ENCODE measurements at regions not wholly inside any gene's neighbourhood (a gene's known extent, or its start where the extent isn't known, plus 50 kb on each side); places are given as distances from the start of the nearest gene placed in this dataset.

- Histone ChIP-seq H3K4me1 (ENCODE audit: low read depth, poor library complexity, severe bottlenecking) (peaks cover 66% of the 10 kb centered on the region), H3K9ac (no peak overlapping the region), H4K20me1 (ENCODE audit: insufficient read depth) (0 out of 2 replicates have a peak, but pooled peaks cover 10% of the 10 kb centered on the region), H3K4me3 (IDR thresholded peaks at IDR 0.05; ENCODE audit: insufficient read depth, low read depth, low read length) (no peak overlapping the region), H3K36me3 (ENCODE audit: insufficient read depth) (no peaks in the 10 kb centered on the region), H3K79me2 (ENCODE audit: insufficient read depth, low read depth) (peaks cover 88% of the 10 kb centered on the region), H2AFZ (ENCODE audit: low read depth) (no peak overlapping the region), H3K27ac (no peak overlapping the region), H3K4me2 (no peak overlapping the region), H3K27me3 (ENCODE audit: insufficient read depth, low read depth) (no peaks in the 10 kb centered on the region)
- TF ChIP-seq CTCF (conservative IDR thresholded peaks at IDR 0.05; ENCODE audit: low read depth, low read length), result no peak
Measured at GRCh38 chr17:77428020-77428748, 287.4 kb downstream of the SEC14L1 start.

DNA sequence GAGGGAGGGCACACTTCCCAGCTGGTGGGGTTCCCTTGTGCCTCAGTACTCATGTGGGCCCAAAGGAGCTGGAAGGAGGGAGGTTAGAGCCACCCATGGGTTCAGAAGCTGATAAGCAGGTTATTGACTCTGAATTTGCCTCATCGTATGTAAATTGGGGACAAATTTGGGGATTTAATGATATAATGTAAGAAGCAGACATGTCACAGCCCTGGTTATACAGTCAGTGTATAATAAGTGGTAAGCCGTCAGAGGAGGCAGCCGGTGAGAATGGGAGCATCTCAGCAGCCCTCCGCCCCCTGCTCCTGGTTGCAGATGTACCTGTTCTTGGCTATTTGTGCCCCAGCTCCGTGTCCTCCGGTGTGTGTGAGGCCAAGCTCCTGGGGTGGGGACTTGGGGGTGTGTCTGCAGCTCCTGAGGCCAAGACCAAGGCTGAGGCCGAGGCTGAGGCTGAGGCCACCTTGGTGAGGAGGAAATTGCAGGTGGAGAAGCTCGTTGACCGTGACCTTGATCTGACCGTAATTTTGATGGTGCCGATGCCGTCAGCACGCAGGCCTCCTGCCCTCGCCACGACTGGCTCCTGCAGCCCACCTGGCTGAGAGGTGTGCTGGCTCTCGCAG, 288.1 kb downstream of the SEC14L1 start:
- Histone ChIP-seq H3K36me3 (ENCODE audit: insufficient read depth) (no peaks in the 10 kb centered on the region), H2AFZ (ENCODE audit: low read depth) (no peak overlapping the region), H3K9ac (no peak overlapping the region), H3K4me3 (IDR thresholded peaks at IDR 0.05; ENCODE audit: insufficient read depth, low read depth, low read length) (no peak overlapping the region), H3K4me1 (ENCODE audit: low read depth, poor library complexity, severe bottlenecking) (peaks cover 72% of the 10 kb centered on the region), H4K20me1 (ENCODE audit: insufficient read depth) (0 out of 2 replicates have a peak, but pooled peaks cover 10% of the 10 kb centered on the region), H3K79me2 (ENCODE audit: insufficient read depth, low read depth) (peaks cover 88% of the 10 kb centered on the region), H3K4me2 (no peak overlapping the region), H3K27ac (no peak overlapping the region), H3K27me3 (ENCODE audit: insufficient read depth, low read depth) (no peaks in the 10 kb centered on the region)
- TF ChIP-seq CTCF (conservative IDR thresholded peaks at IDR 0.05; ENCODE audit: low read depth, low read length), result no peak

- Histone ChIP-seq H3K36me3 (ENCODE audit: insufficient read depth) (no peaks in the 10 kb centered on the region), H3K4me3 (IDR thresholded peaks at IDR 0.05; ENCODE audit: insufficient read depth, low read depth, low read length) (no peak overlapping the region), H2AFZ (ENCODE audit: low read depth) (no peak overlapping the region), H3K27me3 (ENCODE audit: insufficient read depth, low read depth) (no peaks in the 10 kb centered on the region), H3K4me1 (ENCODE audit: low read depth, poor library complexity, severe bottlenecking) (peaks cover 77% of the 10 kb centered on the region), H3K4me2 (no peak overlapping the region; the same call in 1 of the 2 replicates), H4K20me1 (ENCODE audit: insufficient read depth) (0 out of 2 replicates have a peak, but pooled peaks cover 10% of the 10 kb centered on the region), H3K9ac (no peak overlapping the region), H3K27ac (no peak overlapping the region; the same call in 1 of the 2 replicates), H3K79me2 (ENCODE audit: insufficient read depth, low read depth) (peaks cover 88% of the 10 kb centered on the region)
- no peak for TF ChIP-seq CTCF (conservative IDR thresholded peaks at IDR 0.05; ENCODE audit: low read depth, low read length)
Measured at GRCh38 chr17:77429369-77429968, 288.7 kb downstream of the SEC14L1 start.

DNA sequence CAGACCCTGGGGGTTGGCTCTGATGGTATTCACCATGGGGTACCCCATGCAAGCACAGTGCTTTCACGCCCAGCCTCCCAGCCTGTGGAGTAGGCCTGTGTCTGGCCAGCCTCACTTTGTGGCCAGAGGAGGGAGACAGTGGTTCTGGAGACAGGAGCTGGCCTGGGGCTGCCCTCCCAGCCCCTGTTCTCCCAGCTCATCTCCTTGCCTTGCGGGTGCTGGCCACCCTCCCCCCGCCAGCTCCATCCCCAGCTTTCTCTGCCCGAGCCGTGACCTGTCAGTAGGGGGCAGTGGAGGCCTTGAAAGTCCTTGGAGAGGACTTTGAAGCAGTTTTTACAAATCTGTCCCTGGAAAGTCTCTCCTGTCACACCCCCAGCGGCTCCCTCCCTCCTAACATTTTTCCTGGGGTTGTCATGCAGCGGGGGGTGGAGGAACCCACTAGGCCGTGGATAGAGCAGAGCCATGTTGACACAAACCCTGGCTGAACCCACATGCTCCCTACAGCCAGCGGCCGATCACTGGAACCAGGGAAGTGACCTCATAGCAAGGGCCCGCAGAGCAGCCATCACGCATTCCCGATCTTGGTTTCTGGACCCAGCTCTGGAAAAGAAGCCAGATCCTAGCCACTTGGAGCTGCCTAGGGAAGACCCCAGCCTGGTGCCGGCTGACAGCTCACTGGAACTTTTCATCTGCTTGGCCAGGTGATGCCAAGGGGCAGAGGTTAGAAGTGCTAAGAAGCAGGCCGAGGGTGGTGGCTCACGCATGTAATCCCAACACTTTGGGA, 289.4 kb downstream of the SEC14L1 start:
- Histone ChIP-seq H3K27ac (no peak overlapping the region; the same call in 1 of the 2 replicates), H3K36me3 (ENCODE audit: insufficient read depth) (no peaks in the 10 kb centered on the region)

More for the DNA sequence above, 289.4 kb downstream of the SEC14L1 start:
- TF ChIP-seq CTCF (conservative IDR thresholded peaks at IDR 0.05; ENCODE audit: low read depth, low read length), result peak; percentile 87
- Histone ChIP-seq H3K4me1 (ENCODE audit: low read depth, poor library complexity, severe bottlenecking) (peaks cover 80% of the 10 kb centered on the region), H3K4me3 (IDR thresholded peaks at IDR 0.05; ENCODE audit: insufficient read depth, low read depth, low read length) (no peak overlapping the region), H2AFZ (ENCODE audit: low read depth) (no peak overlapping the region), H3K79me2 (ENCODE audit: insufficient read depth, low read depth) (peaks cover 91% of the 10 kb centered on the region), H4K20me1 (ENCODE audit: insufficient read depth) (0 out of 2 replicates have a peak, but pooled peaks cover 10% of the 10 kb centered on the region), H3K4me2 (no peak overlapping the region; the same call in 1 of the 2 replicates), H3K27me3 (ENCODE audit: insufficient read depth, low read depth) (no peaks in the 10 kb centered on the region), H3K9ac (no peak overlapping the region)
